Lower leg skin (tissue), 4 donors: ENCODE measurements at regions not wholly inside any gene's neighbourhood (a gene's known extent, or its start where the extent isn't known, plus 50 kb on each side); places are given as distances from the start of the nearest gene placed in this dataset.

ENCODE experiments used
- DNase-seq, 2 donors: peaks; one replicate each; pipeline ENCODE4 v3.0.0-alpha.2; 2019; ENCODE audit warnings: low spot score in 2 of 2
- H3K4me3 ChIP-seq: fragments of 200-600 bp; sonication (generic); 2 replicates; pipeline ENCODE4 v1.5.1; 2017; ENCODE audit warnings: mild to moderate bottlenecking, low read depth; ENCODE audit not compliant: poor library complexity, severe bottlenecking
- CTCF ChIP-seq, 3 donors: fragments of 450-650 bp; IDR thresholded peaks; one replicate each; pipeline ENCODE4 v1.5.1; 2016; ENCODE audit warnings: antibody characterized with exemption in 3 of 3, mild to moderate bottlenecking in 3 of 3, moderate library complexity in 2 of 3
- POLR2A ChIP-seq, 2 donors: fragments of 450-650 bp; IDR thresholded peaks; one replicate each; pipeline ENCODE4 v1.6.1; 2016 to 2017; ENCODE audit warnings: antibody characterized with exemption in 2 of 2, mild to moderate bottlenecking in 1 of 2, moderate library complexity in 1 of 2
- WGBS, 2 donors: methylation state at CpG; one replicate each; pipeline ENCODE4 v1.1.5; 2018; 5-methylcytosine and 5-hydroxymethylcytosine counted together
- intact Hi-C: fragments of 100-400 bp; cut with DNase I; formaldehyde crosslinking; loops from one replicate; pipeline ENCODE4 v1.15.0; 2023; ENCODE audit warnings: low total_unique reads

- 49 to 65% methylated on average over 5 of the region's 5 CpGs for WGBS, 2 donors
These were observed 438.6 kb downstream of the KLF5 start for GRCh38 chr13:73497430-73497829.

GRCh38 chr13:73496711-73497110, 437.9 kb downstream of the KLF5 start:
- DNase-seq: no peak
- intact Hi-C loops: no loop called here
- 80 to 82% methylated on average over 3 of the region's 3 CpGs for WGBS, 2 donors
- TF ChIP-seq POLR2A (IDR thresholded peaks at IDR 0.05) (no peak), CTCF (IDR thresholded peaks at IDR 0.05) (no peak)
- H3K4me3 ChIP-seq: no peak overlapping the region

More at GRCh38 chr13:73497430-73497829, 438.6 kb downstream of the KLF5 start:
- intact Hi-C loops: no loop called here
- TF ChIP-seq CTCF (IDR thresholded peaks at IDR 0.05) (no peak), POLR2A (IDR thresholded peaks at IDR 0.05) (no peak)
- DNase-seq: no peak
- no peak overlapping the region for H3K4me3 ChIP-seq

- no peak overlapping the region for H3K4me3 ChIP-seq
- intact Hi-C loops: no loop called here
- DNase-seq: no peak
- no peak for TF ChIP-seq POLR2A (IDR thresholded peaks at IDR 0.05)
- TF ChIP-seq CTCF (IDR thresholded peaks at IDR 0.05): no peak
- 40 to 46% methylated on average over 1 of the region's 1 CpG for WGBS, 2 donors
These were observed 434.0 kb downstream of the KLF5 start for GRCh38 chr13:73492811-73493210.

- H3K4me3 ChIP-seq: no peak overlapping the region
- TF ChIP-seq POLR2A (IDR thresholded peaks at IDR 0.05) (no peak), CTCF (IDR thresholded peaks at IDR 0.05) (no peak)
- no peak for DNase-seq
- intact Hi-C loops: no loop called here
- 0 to 67% methylated on average over 1 of the region's 1 CpG for whole genome bisulfite sequencing, 2 donors
These were observed 423.8 kb downstream of the KLF5 start for GRCh38 chr13:73482556-73482955.

- intact Hi-C loops: no loop called here
- no peak for TF ChIP-seq CTCF (IDR thresholded peaks at IDR 0.05)
- TF ChIP-seq POLR2A (IDR thresholded peaks at IDR 0.05): no peak
- no peak overlapping the region for H3K4me3 ChIP-seq
- DNase-seq: no peak
- WGBS, 2 donors: 64 to 74% methylated on average over 6 of the region's 6 CpGs
These were observed 423.2 kb downstream of the KLF5 start for GRCh38 chr13:73481886-73482445.
